ENCODE measurements at regions not wholly inside any gene's neighbourhood (a gene's known extent, or its start where the extent isn't known, plus 50 kb on each side); places are given as distances from the start of the nearest gene placed in this dataset.

DNA sequence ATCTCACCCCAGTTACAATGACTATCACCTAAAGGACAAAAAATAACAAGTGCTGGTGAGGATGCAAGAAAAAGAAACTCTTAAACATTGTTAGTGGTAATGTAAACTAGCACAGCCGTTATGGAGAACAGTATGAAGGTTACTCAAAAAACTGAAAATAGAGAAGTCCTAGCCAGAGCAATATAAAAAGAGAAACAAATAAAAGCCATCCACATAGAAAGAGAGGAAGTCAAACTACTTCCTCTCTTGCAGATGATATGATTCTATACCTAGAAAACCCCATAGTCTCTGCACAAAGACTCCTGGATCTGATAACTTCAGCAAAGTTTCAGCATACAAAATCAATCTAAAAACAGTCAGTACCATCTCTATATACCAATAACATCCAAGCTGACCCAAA lies 221.5 kb upstream of the FAM174A start:
- Histone ChIP-seq H3K23ac (ENCODE audit: insufficient read length, low read depth, low read length) (no peak overlapping the region), H2AK5ac (ENCODE audit: insufficient read length, low read length) (no peak overlapping the region), H3K79me1 (ENCODE audit: insufficient read depth, low read depth, low read length, poor library complexity, severe bottlenecking) (no peaks in the 10 kb centered on the region), H4K20me1 (ENCODE audit: control insufficient read depth, insufficient read depth, insufficient read length) (no peaks in the 10 kb centered on the region), H3K27me3 (ENCODE audit: insufficient read depth, low read length) (no peaks in the 10 kb centered on the region), H2AFZ (ENCODE audit: low read length) (no peak overlapping the region), H4K8ac (replicated peaks; ENCODE audit: insufficient read length, low read depth, low read length) (no peak overlapping the region), H3K9me3 (ENCODE audit: control insufficient read depth, low read depth, low read length) (no peaks in the 10 kb centered on the region), H2BK5ac (ENCODE audit: insufficient read length, low read length) (no peak overlapping the region), H3K4me2 (ENCODE audit: insufficient read depth, insufficient read length, low read length) (no peak overlapping the region), H3K79me2 (ENCODE audit: insufficient read depth, low read length) (no peaks in the 10 kb centered on the region), H2BK120ac (ENCODE audit: low read depth, low read length, poor library complexity, severe bottlenecking) (no peak overlapping the region), H3K14ac (ENCODE audit: insufficient read depth, low read length) (no peak overlapping the region), H2BK12ac (ENCODE audit: insufficient read length, low read depth, low read length) (no peak overlapping the region), H3T11ph (ENCODE audit: low read length) (no peak overlapping the region), H4K5ac (ENCODE audit: insufficient read length, low read depth, low read length) (no peak overlapping the region), H3K27ac (ENCODE audit: insufficient read length, low read depth, low read length) (no peak overlapping the region), H4K91ac (ENCODE audit: insufficient read length, low read depth, low read length) (no peak overlapping the region), H3K23me2 (ENCODE audit: insufficient read length, low read depth, low read length, poor library complexity, severe bottlenecking) (no peaks in the 10 kb centered on the region), H3K18ac (ENCODE audit: insufficient read length, low read depth, low read length) (no peak overlapping the region), H2BK20ac (ENCODE audit: low read depth, low read length, poor library complexity, severe bottlenecking) (no peak overlapping the region), H2BK15ac (ENCODE audit: low read depth, low read length) (no peak overlapping the region), H3K56ac (ENCODE audit: insufficient read length, low read depth, low read length) (no peak overlapping the region), H3K9ac (ENCODE audit: extremely low read depth, insufficient read length, low read length) (no peak overlapping the region), H3K4me1 (ENCODE audit: insufficient read depth, low read length) (no peaks in the 10 kb centered on the region), H3K4ac (ENCODE audit: low read depth, low read length) (no peak overlapping the region)
- DNase-seq: no peak
- Mint-ChIP-seq H3K4me1 (no peaks in the 10 kb centered on the region), H3K27ac (no peak overlapping the region), H3K27me3 (ENCODE audit: low read depth) (no peaks in the 10 kb centered on the region), H3K4me3 (no peak overlapping the region), H3K9me3 (peaks cover 0 to 8% of the 10 kb centered on the region in 2 experiments; a peak in 4 of 5 replicates), H3K36me3 (ENCODE audit: insufficient read depth in 1 of 3, low read depth in 3 of 3) (no peaks in the 10 kb centered on the region)
- no CpG with 5 or more reads among the region's 1 CpG for WGBS (ENCODE audit: extremely low coverage, insufficient read length, low lambda C conversion rate)
- TF ChIP-seq, protein P1, sequence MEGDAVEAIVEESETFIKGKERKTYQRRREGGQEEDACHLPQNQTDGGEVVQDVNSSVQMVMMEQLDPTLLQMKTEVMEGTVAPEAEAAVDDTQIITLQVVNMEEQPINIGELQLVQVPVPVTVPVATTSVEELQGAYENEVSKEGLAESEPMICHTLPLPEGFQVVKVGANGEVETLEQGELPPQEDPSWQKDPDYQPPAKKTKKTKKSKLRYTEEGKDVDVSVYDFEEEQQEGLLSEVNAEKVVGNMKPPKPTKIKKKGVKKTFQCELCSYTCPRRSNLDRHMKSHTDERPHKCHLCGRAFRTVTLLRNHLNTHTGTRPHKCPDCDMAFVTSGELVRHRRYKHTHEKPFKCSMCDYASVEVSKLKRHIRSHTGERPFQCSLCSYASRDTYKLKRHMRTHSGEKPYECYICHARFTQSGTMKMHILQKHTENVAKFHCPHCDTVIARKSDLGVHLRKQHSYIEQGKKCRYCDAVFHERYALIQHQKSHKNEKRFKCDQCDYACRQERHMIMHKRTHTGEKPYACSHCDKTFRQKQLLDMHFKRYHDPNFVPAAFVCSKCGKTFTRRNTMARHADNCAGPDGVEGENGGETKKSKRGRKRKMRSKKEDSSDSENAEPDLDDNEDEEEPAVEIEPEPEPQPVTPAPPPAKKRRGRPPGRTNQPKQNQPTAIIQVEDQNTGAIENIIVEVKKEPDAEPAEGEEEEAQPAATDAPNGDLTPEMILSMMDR (conservative IDR thresholded peaks at IDR 0.05): no peak
